SK-N-SH (cell line): ENCODE measurements at regions not wholly inside any gene's neighbourhood (a gene's known extent, or its start where the extent isn't known, plus 50 kb on each side); places are given as distances from the start of the nearest gene placed in this dataset.

Source experiments
- CTCF ChIA-PET: fragments of 300-600, 350-600 bp; formaldehyde crosslinking; extraction: SDS; loops from one replicate; lab custom pipeline; 2021; lab: Yijun Ruan, JAX
- POLR2A ChIA-PET: fragments of 350-600 bp; sonication (Branson Sonifier 250); formaldehyde crosslinking; extraction: SDS; loops from one replicate; lab custom pipeline; 2020; ENCODE audit warnings: antibody characterized with exemption, inconsistent platforms; lab: Yijun Ruan, JAX
- DNase-seq: peaks from one replicate; pipeline ENCODE4 v3.0.0; 2012
- H2AFZ ChIP-seq: fragments of 200-600 bp; sonication (generic); 2 replicates; pipeline ENCODE4 v1.8.1; 2016; ENCODE audit warnings: antibody characterized with exemption, mild to moderate bottlenecking, low read depth
- H3F3A ChIP-seq: fragments of 200-600 bp; sonication (generic); replicated peaks from 2 replicates; pipeline ENCODE3; 2016; ENCODE audit warnings: antibody characterized with exemption, mild to moderate bottlenecking; ENCODE audit not compliant: insufficient read depth
- H3K27ac ChIP-seq, 2 experiments: fragments of 200-500 bp in 1 of 2; fragments of 200-600 bp in 1 of 2; sonication (Bioruptor generic) in 1 of 2; sonication (generic), shearing (Covaris generic) in 1 of 2; 2 replicates each; pipeline versions ENCODE4 v1.5.1 to v1.6.1; 2014 to 2016; ENCODE audit warnings: low read depth in 2 of 2, inconsistent platforms in 1 of 2, low read length in 1 of 2, mild to moderate bottlenecking in 1 of 2, mixed read lengths in 1 of 2
- H3K27me3 ChIP-seq: fragments of 200-600 bp; sonication (generic), shearing (Covaris generic); 2 replicates; pipeline ENCODE4 v1.6.1; 2016; ENCODE audit warnings: mixed run types; ENCODE audit not compliant: insufficient read depth
- H3K36me3 ChIP-seq, 2 experiments: fragments of 200-500 bp in 1 of 2; fragments of 200-600 bp in 1 of 2; sonication (Bioruptor generic) in 1 of 2; sonication (generic) in 1 of 2; replicated peaks in 1 of 2; 2 replicates each; pipeline versions ENCODE3 to v1.5.1; 2014 to 2016; ENCODE audit warnings: low read length in 1 of 2, mild to moderate bottlenecking in 1 of 2; ENCODE audit not compliant: insufficient read depth in 2 of 2, control insufficient read depth in 1 of 2
- H3K4me1 ChIP-seq, 2 experiments: fragments of 200-500 bp in 1 of 2; fragments of 200-600 bp in 1 of 2; sonication (Bioruptor generic) in 1 of 2; sonication (generic), shearing (Covaris generic) in 1 of 2; 2 replicates each; pipeline versions ENCODE4 v1.5.1 to v1.6.1; 2014 to 2016; ENCODE audit warnings: low read depth in 1 of 2, low read length in 1 of 2, mixed run types in 1 of 2; ENCODE audit not compliant: insufficient read depth in 2 of 2, control insufficient read depth in 1 of 2
- H3K4me2 ChIP-seq: fragments of 200-600 bp; sonication (generic), shearing (Covaris generic); 2 replicates; pipeline ENCODE4 v1.6.1; 2017; ENCODE audit warnings: mixed run types
- H3K4me3 ChIP-seq, 2 experiments: fragments of 200-500 bp in 1 of 2; fragments of 200-600 bp in 1 of 2; sonication (Bioruptor generic) in 1 of 2; sonication (generic), shearing (Covaris generic) in 1 of 2; 2 replicates each; pipeline versions ENCODE4 v1.5.1 to v1.8.1; 2014 to 2016; ENCODE audit warnings: low read depth in 2 of 2, inconsistent platforms in 1 of 2, low read length in 1 of 2, mild to moderate bottlenecking in 1 of 2, mixed read lengths in 1 of 2, moderate library complexity in 1 of 2
- H3K79me2 ChIP-seq: fragments of 200-600 bp; sonication (generic); 2 replicates; pipeline ENCODE4 v1.8.1; 2017; ENCODE audit warnings: mild to moderate bottlenecking; ENCODE audit not compliant: insufficient read depth
- H3K9ac ChIP-seq: fragments of 200-600 bp; sonication (generic); 2 replicates; pipeline ENCODE4 v1.6.1; 2017; ENCODE audit warnings: mixed run types
- H3K9me2 ChIP-seq: fragments of 200-600 bp; sonication (generic); 2 replicates; pipeline ENCODE4 v1.6.1; 2017; ENCODE audit warnings: mixed run types
- H3K9me3 ChIP-seq: fragments of 200-600 bp; sonication (generic); 2 replicates; pipeline ENCODE4 v1.6.1; 2017; ENCODE audit warnings: mixed run types, mild to moderate bottlenecking, moderate library complexity
- H4K20me1 ChIP-seq: fragments of 200-600 bp; sonication (generic); 2 replicates; pipeline ENCODE4 v1.6.1; 2017; ENCODE audit warnings: mild to moderate bottlenecking, mixed run types; ENCODE audit not compliant: insufficient read depth
- ELF1 ChIP-seq: IDR thresholded peaks from 2 replicates; pipeline ENCODE4 v1.4.0; 2012
- EZH2phosphoT487 ChIP-seq: fragments of 200-600 bp; sonication (generic); IDR thresholded peaks from 2 replicates; pipeline ENCODE4 v1.6.1; 2017; ENCODE audit warnings: low read depth, mixed run types, mild to moderate bottlenecking, antibody characterized with exemption, moderate library complexity, borderline replicate concordance
- GABPA ChIP-seq: IDR thresholded peaks from 2 replicates; pipeline ENCODE4 v1.4.0; 2012; ENCODE audit warnings: low read depth, mild to moderate bottlenecking
- GATA2 ChIP-seq: sonication (generic); formaldehyde crosslinking; IDR thresholded peaks from 2 replicates; pipeline ENCODE4 v1.5.0; 2020; ENCODE audit warnings: mild to moderate bottlenecking, missing genetic modification reagents
- JUND ChIP-seq: IDR thresholded peaks from 2 replicates; pipeline ENCODE4 v1.4.0; 2012
- RAD21 ChIP-seq: IDR thresholded peaks from 2 replicates; pipeline ENCODE4 v1.6.1; 2012; ENCODE audit warnings: mild to moderate bottlenecking, low read length
- RCOR1 ChIP-seq: fragments of 150-350 bp; IDR thresholded peaks from 2 replicates; pipeline ENCODE4 v1.6.1; 2017; ENCODE audit warnings: antibody characterized with exemption, low read length
- RFX5 ChIP-seq: IDR thresholded peaks from 2 replicates; pipeline ENCODE4 v1.6.1; 2012; ENCODE audit warnings: mild to moderate bottlenecking, improper control_type of control experiment, low read length
- RXRA ChIP-seq: IDR thresholded peaks from 2 replicates; pipeline ENCODE4 v1.4.0; 2012; ENCODE audit warnings: low read depth, mild to moderate bottlenecking, borderline replicate concordance
- TCF12 ChIP-seq: IDR thresholded peaks from 2 replicates; pipeline ENCODE4 v1.4.0; 2012
- TEAD4 ChIP-seq: IDR thresholded peaks from 2 replicates; pipeline ENCODE4 v1.4.0; 2012; ENCODE audit warnings: mild to moderate bottlenecking, borderline replicate concordance; ENCODE audit not compliant: insufficient read depth
- USF2 ChIP-seq: fragments of 150-350 bp; IDR thresholded peaks from 2 replicates; pipeline ENCODE4 v1.6.1; 2017; ENCODE audit warnings: antibody characterized with exemption, low read length, low read depth, borderline replicate concordance
- YY1 ChIP-seq: IDR thresholded peaks from 2 replicates; pipeline ENCODE4 v1.4.0; 2012; ENCODE audit warnings: low read depth, mild to moderate bottlenecking
- WGBS: methylation state at CpG from one replicate; pipeline ENCODE4 v1.1.6; 2017; ENCODE audit warnings: low lambda C conversion rate; 5-methylcytosine and 5-hydroxymethylcytosine counted together
- TF ChIP-seq, protein P1 (sequence below): IDR thresholded peaks from 2 replicates; pipeline ENCODE4 v1.4.0; 2012; ENCODE audit warnings: low read depth
- TF ChIP-seq, protein P2 (sequence below): IDR thresholded peaks from 2 replicates; pipeline ENCODE4 v1.4.0; 2012; ENCODE audit warnings: low read depth, borderline replicate concordance
- TF ChIP-seq, protein P3 (sequence below): IDR thresholded peaks from 2 replicates; pipeline ENCODE4 v1.6.1; 2012; ENCODE audit warnings: mild to moderate bottlenecking, low read depth, low read length, moderate library complexity

GRCh38 chr3:147675761-147676160 is 266.6 kb downstream of the ZIC1 start:
- whole genome bisulfite sequencing: 63% methylated on average over 2 of the region's 2 CpGs
- Histone ChIP-seq H3K9me3 (no peaks in the 10 kb centered on the region), H2AFZ (no peak overlapping the region), H3K36me3 (no peaks in the 10 kb centered on the region), H4K20me1 (no peaks in the 10 kb centered on the region), H3K79me2 (no peaks in the 10 kb centered on the region), H3K27me3 (no peaks in the 10 kb centered on the region), H3K27ac (no peak overlapping the region), H3K4me3 (no peak overlapping the region), H3K9me2 (no peaks in the 10 kb centered on the region), H3K4me1 (no peaks in the 10 kb centered on the region), H3K4me2 (no peak overlapping the region), H3K9ac (no peak overlapping the region), H3F3A (no peaks in the 10 kb centered on the region)
- no peak for DNase-seq
- ChIA-PET POLR2A (no interaction called here), CTCF (interaction anchor here (0.7 kb wide), 1 partner anchor 648 kb away, joined by 3 read pairs; no protein-coding TSS in a partner anchor)
- no peak for TF ChIP-seq EZH2phosphoT487
- no peak for TF ChIP-seq TEAD4
- TF ChIP-seq, protein P1, sequence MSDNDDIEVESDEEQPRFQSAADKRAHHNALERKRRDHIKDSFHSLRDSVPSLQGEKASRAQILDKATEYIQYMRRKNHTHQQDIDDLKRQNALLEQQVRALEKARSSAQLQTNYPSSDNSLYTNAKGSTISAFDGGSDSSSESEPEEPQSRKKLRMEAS: no peak
- TF ChIP-seq GABPA: no peak
- TF ChIP-seq, protein P2, sequence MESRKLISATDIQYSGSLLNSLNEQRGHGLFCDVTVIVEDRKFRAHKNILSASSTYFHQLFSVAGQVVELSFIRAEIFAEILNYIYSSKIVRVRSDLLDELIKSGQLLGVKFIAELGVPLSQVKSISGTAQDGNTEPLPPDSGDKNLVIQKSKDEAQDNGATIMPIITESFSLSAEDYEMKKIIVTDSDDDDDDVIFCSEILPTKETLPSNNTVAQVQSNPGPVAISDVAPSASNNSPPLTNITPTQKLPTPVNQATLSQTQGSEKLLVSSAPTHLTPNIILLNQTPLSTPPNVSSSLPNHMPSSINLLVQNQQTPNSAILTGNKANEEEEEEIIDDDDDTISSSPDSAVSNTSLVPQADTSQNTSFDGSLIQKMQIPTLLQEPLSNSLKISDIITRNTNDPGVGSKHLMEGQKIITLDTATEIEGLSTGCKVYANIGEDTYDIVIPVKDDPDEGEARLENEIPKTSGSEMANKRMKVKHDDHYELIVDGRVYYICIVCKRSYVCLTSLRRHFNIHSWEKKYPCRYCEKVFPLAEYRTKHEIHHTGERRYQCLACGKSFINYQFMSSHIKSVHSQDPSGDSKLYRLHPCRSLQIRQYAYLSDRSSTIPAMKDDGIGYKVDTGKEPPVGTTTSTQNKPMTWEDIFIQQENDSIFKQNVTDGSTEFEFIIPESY: no peak
- TF ChIP-seq GATA2 (CRISPR knock-in tag): no peak
- no peak for TF ChIP-seq USF2

DNA sequence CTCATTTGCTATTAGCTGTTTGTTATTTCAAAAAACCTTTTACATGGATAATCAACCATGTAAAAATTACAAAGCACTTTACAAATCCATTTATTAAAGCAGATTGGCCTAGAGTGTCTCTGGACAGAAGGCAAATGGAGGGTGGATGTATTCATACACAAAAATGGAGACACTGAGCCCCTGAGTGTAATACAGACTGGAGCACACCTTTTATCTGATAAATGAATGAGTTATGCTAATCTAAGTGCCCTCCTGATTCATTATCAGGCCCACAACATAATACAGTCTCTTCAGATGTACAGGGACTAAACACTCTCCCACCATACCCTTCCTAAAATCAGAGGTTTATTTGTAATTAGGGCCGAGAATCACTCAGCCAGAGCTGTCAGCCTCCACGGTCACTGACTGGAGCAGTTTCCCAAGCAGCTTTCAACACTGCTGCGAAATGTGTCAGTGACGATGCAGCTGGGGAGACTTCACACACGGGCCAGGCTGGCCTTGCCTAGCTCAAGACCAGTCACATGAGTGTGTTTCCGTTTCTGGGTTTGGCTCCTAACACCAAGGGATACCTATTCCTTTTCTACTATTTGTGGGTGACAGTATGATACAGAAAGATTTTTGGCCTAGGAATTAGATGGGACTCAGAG is 271.8 kb downstream of the ZIC1 start:
- no peaks in the 10 kb centered on the region for H3K9me2 ChIP-seq
- no peak for DNase-seq
- no peak overlapping the region for H3K4me3 ChIP-seq
- no peaks in the 10 kb centered on the region for H4K20me1 ChIP-seq
- H3K9me3 ChIP-seq: no peaks in the 10 kb centered on the region
- POLR2A ChIA-PET: no interaction called here
- CTCF ChIA-PET: no interaction called here
- H3F3A ChIP-seq: no peaks in the 10 kb centered on the region
- H3K9ac ChIP-seq: no peak overlapping the region
- 41% methylated on average over 6 of the region's 6 CpGs for WGBS
- H3K27ac ChIP-seq: no peak overlapping the region
- H3K4me2 ChIP-seq: no peak overlapping the region
- no peaks in the 10 kb centered on the region; a peak in 1 of 4 replicates for H3K4me1 ChIP-seq
- TF ChIP-seq GATA2 (CRISPR knock-in tag): no peak
- no peak for TF ChIP-seq USF2
- TF ChIP-seq, protein P1: no peak
- no peak for TF ChIP-seq RAD21
- TF ChIP-seq RCOR1: no peak
- TF ChIP-seq YY1: no peak
- TF ChIP-seq, protein P3, sequence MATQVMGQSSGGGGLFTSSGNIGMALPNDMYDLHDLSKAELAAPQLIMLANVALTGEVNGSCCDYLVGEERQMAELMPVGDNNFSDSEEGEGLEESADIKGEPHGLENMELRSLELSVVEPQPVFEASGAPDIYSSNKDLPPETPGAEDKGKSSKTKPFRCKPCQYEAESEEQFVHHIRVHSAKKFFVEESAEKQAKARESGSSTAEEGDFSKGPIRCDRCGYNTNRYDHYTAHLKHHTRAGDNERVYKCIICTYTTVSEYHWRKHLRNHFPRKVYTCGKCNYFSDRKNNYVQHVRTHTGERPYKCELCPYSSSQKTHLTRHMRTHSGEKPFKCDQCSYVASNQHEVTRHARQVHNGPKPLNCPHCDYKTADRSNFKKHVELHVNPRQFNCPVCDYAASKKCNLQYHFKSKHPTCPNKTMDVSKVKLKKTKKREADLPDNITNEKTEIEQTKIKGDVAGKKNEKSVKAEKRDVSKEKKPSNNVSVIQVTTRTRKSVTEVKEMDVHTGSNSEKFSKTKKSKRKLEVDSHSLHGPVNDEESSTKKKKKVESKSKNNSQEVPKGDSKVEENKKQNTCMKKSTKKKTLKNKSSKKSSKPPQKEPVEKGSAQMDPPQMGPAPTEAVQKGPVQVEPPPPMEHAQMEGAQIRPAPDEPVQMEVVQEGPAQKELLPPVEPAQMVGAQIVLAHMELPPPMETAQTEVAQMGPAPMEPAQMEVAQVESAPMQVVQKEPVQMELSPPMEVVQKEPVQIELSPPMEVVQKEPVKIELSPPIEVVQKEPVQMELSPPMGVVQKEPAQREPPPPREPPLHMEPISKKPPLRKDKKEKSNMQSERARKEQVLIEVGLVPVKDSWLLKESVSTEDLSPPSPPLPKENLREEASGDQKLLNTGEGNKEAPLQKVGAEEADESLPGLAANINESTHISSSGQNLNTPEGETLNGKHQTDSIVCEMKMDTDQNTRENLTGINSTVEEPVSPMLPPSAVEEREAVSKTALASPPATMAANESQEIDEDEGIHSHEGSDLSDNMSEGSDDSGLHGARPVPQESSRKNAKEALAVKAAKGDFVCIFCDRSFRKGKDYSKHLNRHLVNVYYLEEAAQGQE: no peak
- no peak for TF ChIP-seq RXRA
- no peak for TF ChIP-seq ELF1
- TF ChIP-seq RFX5: no peak
- no peak for TF ChIP-seq TCF12
- no peak for TF ChIP-seq JUND
- no peaks in the 10 kb centered on the region for H3K79me2 ChIP-seq
- no peak overlapping the region for H2AFZ ChIP-seq
- H3K36me3 ChIP-seq: no peaks in the 10 kb centered on the region
- H3K27me3 ChIP-seq: no peaks in the 10 kb centered on the region
